Right lobe of liver (tissue), 6 donors: ENCODE measurements at regions not wholly inside any gene's neighbourhood (a gene's known extent, or its start where the extent isn't known, plus 50 kb on each side); places are given as distances from the start of the nearest gene placed in this dataset.

ENCODE experiments used
- ATAC-seq, 4 donors: fragments of 200-7000 bp; cut with Tn5 transposase; one replicate each; pipeline ENCODE4 v1.9.1; 2020; ENCODE audit warnings: mild to moderate bottlenecking in 4 of 4, moderate library complexity in 4 of 4
- DNase-seq, 3 donors: peaks; one replicate each; pipeline ENCODE4 v3.0.0-alpha.2; 2020
- H3K27ac ChIP-seq, 3 donors: fragments of 200-600 bp; one replicate each; pipeline ENCODE4 v1.8.0; 2022
- H3K27me3 ChIP-seq, 2 donors: fragments of 200-600 bp; one replicate each; pipeline ENCODE4 v1.8.0; 2022
- H3K36me3 ChIP-seq, 4 donors: fragments of 200-600 bp; sonication (generic) in 1 of 4; one replicate each; pipeline versions ENCODE4 v1.5.1 to v1.8.0; 2017 to 2022; ENCODE audit warnings: control low read depth in 1 of 4
- H3K4me1 ChIP-seq, 4 donors: fragments of 200-600 bp; sonication (generic) in 1 of 4; one replicate each; pipeline versions ENCODE4 v1.5.1 to v1.8.0; 2017 to 2022; ENCODE audit warnings: control low read depth in 1 of 4
- H3K4me3 ChIP-seq, 3 donors: fragments of 200-600 bp; one replicate each; pipeline ENCODE4 v1.8.0; 2022
- H3K9me3 ChIP-seq, 4 donors: fragments of 200-600 bp; sonication (generic) in 1 of 4; one replicate each; pipeline versions ENCODE4 v1.5.1 to v1.8.0; 2017 to 2022; ENCODE audit warnings: control low read depth in 1 of 4
- CTCF ChIP-seq, 4 donors: fragments of 200-600 bp in 3 of 4; fragments of 450-650 bp in 1 of 4; IDR thresholded peaks; one replicate each; pipeline versions ENCODE4 v1.5.1 to v1.8.0; 2016 to 2022; ENCODE audit warnings: antibody characterized with exemption in 4 of 4, mild to moderate bottlenecking in 2 of 4
- POLR2A ChIP-seq: fragments of 450-650 bp; IDR thresholded peaks from one replicate; pipeline ENCODE4 v1.6.1; 2017; ENCODE audit warnings: antibody characterized with exemption, mild to moderate bottlenecking
- WGBS: methylation state at CpG from one replicate; pipeline ENCODE4 v1.1.6; 2018; ENCODE audit warnings: low coverage, low lambda C conversion rate; ENCODE audit not compliant: insufficient coverage; ENCODE audit errors: missing lambda C conversion rate; 5-methylcytosine and 5-hydroxymethylcytosine counted together
- intact Hi-C, 2 donors: fragments of 100-400 bp; cut with DNase I; formaldehyde crosslinking; loops; one replicate each; pipeline versions ENCODE4 v1.11.2 to v1.14.1; 2022
- donor health status: DM: no; HTN: yes; CAD: no.
- donor health status: DM: no; HTN: no; CAD: no.
- donor health status: DM: no; HTN: no; CAD: no.
- donor health status: DM: no; HTN: yes; CAD: no.
- donor health status: DM: no; HTN: yes; CAD: no.

DNA sequence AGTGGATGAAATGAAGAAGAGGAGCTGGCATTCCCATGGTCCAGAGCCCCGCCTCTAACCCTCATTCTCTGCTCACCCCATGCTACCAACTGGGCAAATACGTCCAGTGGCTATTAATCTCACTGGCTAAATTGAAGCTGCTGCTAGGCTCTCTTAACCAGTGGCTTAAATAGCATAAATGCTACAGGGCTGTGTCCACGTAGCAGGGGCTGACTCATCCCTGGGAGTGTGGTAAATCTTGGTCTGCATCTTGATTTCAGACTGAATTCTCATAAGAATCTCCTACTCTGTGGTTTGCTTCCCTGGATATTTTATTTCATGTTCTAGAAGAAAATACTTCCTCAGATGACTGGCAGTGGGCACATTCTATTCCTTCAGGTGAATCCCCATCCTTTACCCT is 193.1 kb upstream of the ARG1 start:
- intact Hi-C loops = no loop called here
- H3K27me3 ChIP-seq = no peaks in the 10 kb centered on the region
- no peak for TF ChIP-seq CTCF (IDR thresholded peaks at IDR 0.05)
- no peak for TF ChIP-seq POLR2A
- WGBS = 58% methylated on average over 2 of the region's 3 CpGs
- no peak for DNase-seq
- no peak overlapping the region for H3K27ac ChIP-seq
- no peak overlapping the region for H3K4me3 ChIP-seq
- H3K4me1 ChIP-seq = no peaks in the 10 kb centered on the region
- H3K9me3 ChIP-seq = no peaks in the 10 kb centered on the region
- H3K36me3 ChIP-seq = no peaks in the 10 kb centered on the region
- no peak for ATAC-seq

GRCh38 chr6:131381052-131381708 is 191.8 kb upstream of the ARG1 start:
- intact Hi-C loops = no loop called here
- Histone ChIP-seq H3K4me1 (no peaks in the 10 kb centered on the region), H3K9me3 (no peaks in the 10 kb centered on the region), H3K4me3 (no peak overlapping the region), H3K27me3 (no peaks in the 10 kb centered on the region), H3K36me3 (no peaks in the 10 kb centered on the region), H3K27ac (no peak overlapping the region)
- WGBS = 76% methylated on average over 6 of the region's 9 CpGs
- TF ChIP-seq POLR2A (no peak), CTCF (IDR thresholded peaks at IDR 0.05) (no peak)
- ATAC-seq = no peak
- DNase-seq = no peak

GRCh38 chr6:131381709-131382093 is 191.3 kb upstream of the ARG1 start:
- TF ChIP-seq CTCF (IDR thresholded peaks at IDR 0.05) (no peak), POLR2A (no peak)
- DNase-seq (no peak), ATAC-seq (no peak)
- Histone ChIP-seq H3K27ac (no peak overlapping the region), H3K27me3 (no peaks in the 10 kb centered on the region), H3K9me3 (no peaks in the 10 kb centered on the region), H3K4me3 (no peak overlapping the region), H3K4me1 (no peaks in the 10 kb centered on the region), H3K36me3 (no peaks in the 10 kb centered on the region)
- intact Hi-C loops = no loop called here
- 66% methylated on average over 7 of the region's 7 CpGs for WGBS

- Histone ChIP-seq H3K27me3 (no peaks in the 10 kb centered on the region), H3K4me3 (no peak overlapping the region), H3K27ac (no peak overlapping the region), H3K4me1 (no peaks in the 10 kb centered on the region), H3K36me3 (no peaks in the 10 kb centered on the region), H3K9me3 (no peaks in the 10 kb centered on the region)
- intact Hi-C loops = no loop called here
- TF ChIP-seq POLR2A (no peak), CTCF (IDR thresholded peaks at IDR 0.05) (no peak)
- DNase-seq = no peak
- ATAC-seq = no peak
- 79% methylated on average over 9 of the region's 10 CpGs for WGBS
Measured at GRCh38 chr6:131382631-131383030, 190.4 kb upstream of the ARG1 start.
